HEK293T (cell line): ENCODE measurements at regions not wholly inside any gene's neighbourhood (a gene's known extent, or its start where the extent isn't known, plus 50 kb on each side); places are given as distances from the start of the nearest gene placed in this dataset.

ENCODE experiments used
- CTCF ChIA-PET: fragments of 350-600 bp; formaldehyde crosslinking; extraction: SDS; loops from one replicate; lab custom pipeline; 2021; ENCODE audit warnings: antibody characterized with exemption, inconsistent platforms; lab: Yijun Ruan, JAX
- POLR2A ChIA-PET: fragments of 350-600 bp; formaldehyde crosslinking; extraction: SDS; loops from one replicate; lab custom pipeline; 2020; ENCODE audit warnings: antibody characterized with exemption, inconsistent platforms; lab: Yijun Ruan, JAX
- DNase-seq: peaks from one replicate; pipeline ENCODE4 v3.0.0; 2012; ENCODE audit warnings: mixed read lengths; ENCODE audit errors: extremely low spot score
- ARNT ChIP-seq: fragments of 450-650 bp; IDR thresholded peaks from 2 replicates; pipeline ENCODE4 v1.6.1; 2017; ENCODE audit warnings: mild to moderate bottlenecking
- BHLHE40 ChIP-seq: fragments of 450-650 bp; IDR thresholded peaks from 2 replicates; pipeline ENCODE4 v1.6.1; 2016; ENCODE audit warnings: mild to moderate bottlenecking, moderate library complexity, borderline replicate concordance
- CTBP1 ChIP-seq: fragments of 450-650 bp; IDR thresholded peaks from 2 replicates; pipeline ENCODE4 v1.6.1; 2016; ENCODE audit warnings: borderline replicate concordance
- ELF4 ChIP-seq: fragments of 450-650 bp; IDR thresholded peaks from 2 replicates; pipeline ENCODE4 v1.6.1; 2017; ENCODE audit warnings: antibody characterized with exemption
- FOXA1 ChIP-seq: fragments of 450-650 bp; IDR thresholded peaks from 2 replicates; pipeline ENCODE4 v1.6.1; 2016; ENCODE audit warnings: mild to moderate bottlenecking
- FOXK2 ChIP-seq: fragments of 450-650 bp; IDR thresholded peaks from 2 replicates; pipeline ENCODE4 v1.6.1; 2016; ENCODE audit warnings: mild to moderate bottlenecking
- FOXM1 ChIP-seq: fragments of 450-650 bp; IDR thresholded peaks from 2 replicates; pipeline ENCODE4 v1.6.1; 2017; ENCODE audit warnings: mild to moderate bottlenecking, borderline replicate concordance
- HDGF ChIP-seq: fragments of 450-650 bp; IDR thresholded peaks from 2 replicates; pipeline ENCODE4 v1.6.1; 2017; ENCODE audit warnings: antibody characterized with exemption, borderline replicate concordance
- L3MBTL2 ChIP-seq: fragments of 450-650 bp; conservative IDR thresholded peaks from 2 replicates; pipeline ENCODE4 v1.6.1; 2016; ENCODE audit warnings: mild to moderate bottlenecking
- LEF1 ChIP-seq: fragments of 450-650 bp; IDR thresholded peaks from 2 replicates; pipeline ENCODE4 v1.6.1; 2017; ENCODE audit warnings: mild to moderate bottlenecking, borderline replicate concordance
- NFRKB ChIP-seq: fragments of 450-650 bp; IDR thresholded peaks from 2 replicates; pipeline ENCODE4 v1.6.1; 2016; ENCODE audit warnings: mild to moderate bottlenecking, moderate library complexity
- SP1 ChIP-seq: fragments of 450-650 bp; IDR thresholded peaks from 2 replicates; pipeline ENCODE4 v1.6.1; 2017
- SUZ12 ChIP-seq: fragments of 450-650 bp; IDR thresholded peaks from 2 replicates; pipeline ENCODE4 v1.6.1; 2016; ENCODE audit warnings: mild to moderate bottlenecking
- TARDBP ChIP-seq: fragments of 450-650 bp; IDR thresholded peaks from 2 replicates; pipeline ENCODE4 v1.6.1; 2016
- ZNF384 ChIP-seq: fragments of 450-650 bp; IDR thresholded peaks from 2 replicates; pipeline ENCODE4 v1.6.1; 2016
- TF ChIP-seq, protein P1 (sequence below): fragments of 450-650 bp; IDR thresholded peaks from 2 replicates; pipeline ENCODE4 v1.6.1; 2016

DNA sequence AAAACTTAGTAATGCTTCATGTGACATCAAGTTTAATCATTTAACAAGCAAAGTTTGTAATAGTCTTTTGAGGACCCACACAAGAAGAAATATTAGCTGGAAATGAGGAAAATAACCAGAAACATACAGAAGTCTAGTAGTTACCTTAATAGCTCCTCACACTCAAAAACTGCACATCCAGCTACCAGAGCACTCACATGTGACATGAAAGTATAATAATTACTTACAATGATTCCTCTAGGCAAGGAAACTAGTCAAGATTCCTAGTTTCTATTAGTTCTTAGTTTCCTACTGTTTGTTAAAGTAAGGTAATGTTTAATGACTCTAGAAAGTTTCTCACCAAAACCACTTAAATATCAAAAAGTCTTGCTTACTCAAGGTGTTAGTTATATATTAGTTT is 335.8 kb downstream of the RAD51AP2 start:
- ChIA-PET CTCF (no interaction called here), POLR2A (no interaction called here)
- TF ChIP-seq ARNT, result no peak
- no peak for TF ChIP-seq FOXK2
- TF ChIP-seq CTBP1, result no peak
- no peak for TF ChIP-seq FOXA1
- TF ChIP-seq L3MBTL2, result no peak
- TF ChIP-seq SUZ12, result no peak
- TF ChIP-seq BHLHE40, result no peak
- no peak for TF ChIP-seq LEF1
- TF ChIP-seq HDGF, result no peak
- TF ChIP-seq ZNF384, result no peak
- TF ChIP-seq NFRKB, result no peak
- TF ChIP-seq TARDBP, result no peak
- TF ChIP-seq SP1, result no peak
- no peak for TF ChIP-seq ELF4
- no peak for TF ChIP-seq FOXM1
- TF ChIP-seq, protein P1, sequence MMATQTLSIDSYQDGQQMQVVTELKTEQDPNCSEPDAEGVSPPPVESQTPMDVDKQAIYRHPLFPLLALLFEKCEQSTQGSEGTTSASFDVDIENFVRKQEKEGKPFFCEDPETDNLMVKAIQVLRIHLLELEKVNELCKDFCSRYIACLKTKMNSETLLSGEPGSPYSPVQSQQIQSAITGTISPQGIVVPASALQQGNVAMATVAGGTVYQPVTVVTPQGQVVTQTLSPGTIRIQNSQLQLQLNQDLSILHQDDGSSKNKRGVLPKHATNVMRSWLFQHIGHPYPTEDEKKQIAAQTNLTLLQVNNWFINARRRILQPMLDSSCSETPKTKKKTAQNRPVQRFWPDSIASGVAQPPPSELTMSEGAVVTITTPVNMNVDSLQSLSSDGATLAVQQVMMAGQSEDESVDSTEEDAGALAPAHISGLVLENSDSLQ, result no peak
- no peak for DNase-seq

DNA sequence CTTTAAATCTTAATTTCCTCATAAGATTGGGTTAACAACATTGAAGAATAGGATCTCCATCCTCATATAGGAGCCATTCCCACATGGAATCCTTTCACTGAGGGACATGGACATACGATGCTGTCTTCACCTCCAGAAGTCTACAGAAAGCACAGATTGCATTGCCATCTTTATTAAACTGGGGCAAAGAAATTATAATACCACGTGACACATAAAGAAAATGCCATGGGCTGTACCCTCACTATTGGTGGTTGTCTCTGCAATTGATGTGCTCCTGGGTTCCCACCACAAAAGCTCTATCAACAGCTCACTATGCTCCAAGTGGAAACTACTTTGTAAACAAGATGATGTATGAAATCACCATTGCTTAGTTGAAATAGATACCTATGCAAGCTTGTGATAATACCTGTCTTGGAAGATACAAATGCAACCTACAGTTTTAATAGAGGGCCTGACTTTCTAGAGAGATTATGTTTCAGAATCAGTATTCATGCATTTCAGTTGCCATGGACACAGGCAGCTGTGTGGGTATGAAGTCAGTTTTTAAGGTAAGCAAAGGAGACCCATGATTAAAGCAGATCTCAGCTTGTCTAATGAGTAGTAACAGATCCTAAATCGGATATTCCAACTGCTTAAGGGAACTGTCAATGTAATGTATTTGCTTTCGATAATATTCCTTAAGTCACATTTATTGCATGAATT is 337.0 kb downstream of the RAD51AP2 start:
- POLR2A ChIA-PET, result no interaction called here
- CTCF ChIA-PET, result no interaction called here
- DNase-seq, result no peak
- TF ChIP-seq, protein P1, result no peak
- TF ChIP-seq BHLHE40, result no peak
- no peak for TF ChIP-seq SUZ12
- TF ChIP-seq NFRKB, result no peak
- TF ChIP-seq FOXM1, result no peak
- no peak for TF ChIP-seq ZNF384
- no peak for TF ChIP-seq FOXA1
- no peak for TF ChIP-seq ELF4
- no peak for TF ChIP-seq ARNT
- TF ChIP-seq SP1, result no peak
- no peak for TF ChIP-seq FOXK2

DNA sequence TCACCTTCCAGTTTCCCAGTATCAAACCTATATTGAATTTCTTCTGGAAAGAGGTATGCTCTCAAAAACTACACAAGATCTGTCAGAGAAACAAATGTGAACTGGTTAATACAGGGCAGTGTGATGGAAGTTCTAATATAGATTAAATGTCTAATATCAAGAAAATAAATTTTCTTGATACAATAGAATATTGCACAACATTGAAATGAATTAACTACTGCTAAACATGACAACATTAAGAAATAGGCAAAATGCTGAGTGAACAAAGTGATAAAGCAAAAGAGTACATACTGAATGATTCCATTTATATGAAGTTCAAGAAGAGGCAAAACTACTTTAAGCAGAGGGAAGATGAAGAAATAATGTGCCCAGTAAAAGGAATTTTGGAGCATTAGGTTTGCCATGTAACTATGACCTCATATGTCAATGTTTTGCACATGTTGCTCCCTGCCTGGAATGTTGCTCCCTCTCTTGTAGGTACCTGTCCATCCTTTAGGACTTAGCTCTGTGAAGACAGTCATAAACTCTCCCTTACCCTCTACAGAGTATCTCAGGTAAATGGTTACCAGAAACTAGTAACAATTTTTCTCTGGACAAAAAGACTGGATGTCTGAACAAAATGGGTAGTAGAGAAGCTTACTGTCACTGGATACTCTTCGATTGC is 339.0 kb downstream of the RAD51AP2 start:
- TF ChIP-seq ARNT, result no peak
- ChIA-PET CTCF (no interaction called here), POLR2A (no interaction called here)
- no peak for DNase-seq

DNA sequence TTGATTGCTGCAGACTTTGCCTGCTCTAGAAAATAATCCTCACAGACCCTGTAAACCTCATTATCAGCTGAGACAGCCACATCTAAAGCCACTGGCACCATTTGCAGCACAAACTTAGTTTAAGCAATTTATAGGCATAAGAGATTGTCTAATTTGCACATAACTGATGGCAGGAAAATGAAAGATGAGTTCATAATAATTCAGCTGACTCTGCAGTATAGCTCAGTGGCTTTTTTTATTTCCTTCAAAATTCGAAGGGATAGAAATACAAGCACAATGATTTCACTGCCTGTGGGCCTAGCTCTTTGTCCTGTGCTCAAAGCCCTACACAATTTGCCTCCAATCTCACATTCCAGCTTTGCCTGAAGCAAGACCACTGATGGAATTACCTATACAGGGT is 341.2 kb downstream of the RAD51AP2 start:
- TF ChIP-seq L3MBTL2 (no peak), TARDBP (no peak), BHLHE40 (no peak), HDGF (no peak), SUZ12 (no peak), ELF4 (no peak), CTBP1 (no peak), SP1 (no peak), LEF1 (no peak), ARNT (no peak), FOXK2 (no peak), FOXA1 (no peak), FOXM1 (no peak), ZNF384 (no peak), NFRKB (no peak)
- TF ChIP-seq, protein P1, result no peak
- no peak for DNase-seq
- CTCF ChIA-PET, result no interaction called here
- POLR2A ChIA-PET, result no interaction called here

- DNase-seq, result peak; percentile 53
- CTCF ChIA-PET, result interaction anchor here (0.6 to 1.5 kb wide), 3 partner anchors 11 to 15 kb away, joined by 3 to 5 read pairs (median 4); no protein-coding TSS in a partner anchor
- POLR2A ChIA-PET, result no interaction called here
- TF ChIP-seq SUZ12 (no peak), NFRKB (no peak), FOXK2 (no peak), FOXA1 (no peak), ARNT (no peak), TARDBP (no peak), L3MBTL2 (no peak), BHLHE40 (no peak), CTBP1 (no peak)
Observed at GRCh38 chr2:17171446-17172049, 346.7 kb downstream of the RAD51AP2 start.

- TF ChIP-seq FOXA1 (no peak), HDGF (no peak), ZNF384 (no peak), LEF1 (no peak), SUZ12 (no peak), L3MBTL2 (no peak), FOXM1 (no peak), CTBP1 (no peak), ELF4 (no peak), TARDBP (no peak), ARNT (no peak), NFRKB (no peak), FOXK2 (no peak), SP1 (no peak), BHLHE40 (no peak)
- TF ChIP-seq, protein P1, result no peak
- POLR2A ChIA-PET, result no interaction called here
- CTCF ChIA-PET, result no interaction called here
- no peak for DNase-seq
Observed at GRCh38 chr2:17166506-17166905, 351.7 kb downstream of the RAD51AP2 start.
